ENCODE measurements at regions not wholly inside any gene's neighbourhood (a gene's known extent, or its start where the extent isn't known, plus 50 kb on each side); places are given as distances from the start of the nearest gene placed in this dataset.

DNA sequence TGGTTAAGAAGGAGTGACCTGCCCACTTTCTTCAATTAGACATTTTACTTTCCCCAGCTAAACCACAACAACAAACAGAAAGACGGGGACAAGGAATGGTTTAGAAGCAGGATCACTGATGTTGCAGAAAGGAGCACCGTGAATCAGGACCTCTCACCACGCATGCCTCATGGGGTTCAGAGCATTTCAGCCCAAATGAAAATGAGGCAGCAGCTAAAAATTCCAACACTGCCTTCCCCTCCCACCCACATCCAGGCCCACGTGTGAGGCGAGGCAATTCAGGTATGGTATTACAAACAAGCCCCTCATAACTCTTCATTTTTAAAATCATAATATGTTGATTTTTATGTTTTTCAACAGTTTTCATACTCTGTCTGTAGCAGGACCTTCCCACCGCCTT is 194.1 kb upstream of the ARID1B start:
- DNase-seq (ENCODE audit: low read depth) = no peak
- no peak overlapping the region for H3K4me3 ChIP-seq (ENCODE audit: low read depth, low read length)
- TF ChIP-seq CTCF (IDR thresholded peaks at IDR 0.05; ENCODE audit: insufficient read depth, low read depth, low read length, missing control alignments) = no peak

- H3K4me3 ChIP-seq (ENCODE audit: low read depth, low read length) = no peak overlapping the region
- DNase-seq (ENCODE audit: low read depth) = peak; percentile 31
- TF ChIP-seq CTCF (IDR thresholded peaks at IDR 0.05; ENCODE audit: insufficient read depth, low read depth, low read length, missing control alignments) = no peak
These were observed 194.6 kb upstream of the ARID1B start for GRCh38 chr6:156582509-156582992.

GRCh38 chr6:156579564-156579963 is 197.6 kb upstream of the ARID1B start:
- H3K4me3 ChIP-seq (ENCODE audit: low read depth, low read length) = no peak overlapping the region
- TF ChIP-seq CTCF (IDR thresholded peaks at IDR 0.05; ENCODE audit: insufficient read depth, low read depth, low read length, missing control alignments) = no peak
- DNase-seq (ENCODE audit: low read depth) = no peak

DNA sequence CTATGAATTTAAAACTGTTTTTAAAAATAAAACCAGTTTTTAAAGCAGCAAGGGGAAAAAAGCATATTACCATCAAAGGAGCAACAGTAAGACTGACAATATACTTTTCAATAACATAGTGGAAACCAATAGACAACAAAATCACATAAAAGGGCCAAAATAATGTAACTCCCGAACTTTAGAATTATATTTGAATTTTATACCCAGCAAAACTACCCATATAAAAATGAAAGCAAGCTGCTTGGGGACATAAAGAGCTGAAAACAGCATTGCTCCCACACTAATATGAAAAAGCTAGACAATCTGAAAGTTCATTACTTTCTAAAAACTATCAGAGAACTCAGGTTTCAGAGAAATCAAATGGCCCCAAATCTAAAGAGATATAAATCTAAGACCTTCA is 199.4 kb upstream of the ARID1B start:
- H3K4me3 ChIP-seq (ENCODE audit: low read depth, low read length) = no peak overlapping the region
- no peak for TF ChIP-seq CTCF (IDR thresholded peaks at IDR 0.05; ENCODE audit: insufficient read depth, low read depth, low read length, missing control alignments)

GRCh38 chr6:156575361-156575760 is 201.8 kb upstream of the ARID1B start:
- DNase-seq (ENCODE audit: low read depth) = no peak
- no peak for TF ChIP-seq CTCF (IDR thresholded peaks at IDR 0.05; ENCODE audit: insufficient read depth, low read depth, low read length, missing control alignments)
- H3K4me3 ChIP-seq (ENCODE audit: low read depth, low read length) = no peak overlapping the region

More for the DNA sequence above, 199.4 kb upstream of the ARID1B start:
- DNase-seq (ENCODE audit: low read depth) = no peak

- no peak overlapping the region for H3K4me3 ChIP-seq (ENCODE audit: low read depth, low read length)
- no peak for DNase-seq (ENCODE audit: low read depth)
- TF ChIP-seq CTCF (IDR thresholded peaks at IDR 0.05; ENCODE audit: insufficient read depth, low read depth, low read length, missing control alignments) = no peak
These were observed 212.4 kb upstream of the ARID1B start for GRCh38 chr6:156564807-156565149.

GRCh38 chr6:156564127-156564806 is 212.9 kb upstream of the ARID1B start:
- no peak overlapping the region for H3K4me3 ChIP-seq (ENCODE audit: low read depth, low read length)
- peak; percentile 86 for DNase-seq (ENCODE audit: low read depth)

More at GRCh38 chr6:156564127-156564806, 212.9 kb upstream of the ARID1B start:
- TF ChIP-seq CTCF (IDR thresholded peaks at IDR 0.05; ENCODE audit: insufficient read depth, low read depth, low read length, missing control alignments) = peak; percentile 93
